ENCODE measurements at regions not wholly inside any gene's neighbourhood (a gene's known extent, or its start where the extent isn't known, plus 50 kb on each side); places are given as distances from the start of the nearest gene placed in this dataset.

DNA sequence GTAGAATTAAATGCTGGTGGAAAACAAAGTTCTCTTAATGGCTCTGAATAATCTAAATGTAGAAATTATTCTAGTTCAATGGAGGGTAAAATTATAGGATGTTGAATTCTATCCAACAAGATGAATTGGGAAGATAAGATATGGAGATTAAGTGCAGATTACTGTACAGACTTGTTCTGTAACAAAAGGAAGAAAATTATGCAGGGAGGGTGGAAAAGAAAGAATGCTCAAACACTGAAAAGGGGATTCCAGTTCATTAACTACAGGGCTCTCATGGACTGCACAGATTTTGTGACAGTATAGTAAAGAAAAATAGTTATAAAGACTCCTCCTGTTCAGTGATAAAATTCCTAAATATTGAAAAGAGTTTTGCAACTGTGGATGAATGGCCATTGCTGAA lies 1794.0 kb upstream of the PCDH7 start:
- intact Hi-C loops (cut with DNase I): no loop called here
- DNase-seq: no peak
- no peak for ATAC-seq (ENCODE audit: low FRiP score)
- no peaks in the 10 kb centered on the region for H3K4me1 ChIP-seq (ENCODE audit: control insufficient read depth in 1 of 2, insufficient read depth in 2 of 2, low read length in 2 of 2)
- H3K9me3 ChIP-seq (ENCODE audit: control insufficient read depth, low read length): no peaks in the 10 kb centered on the region
- H3K36me3 ChIP-seq (ENCODE audit: control insufficient read depth in 1 of 2, insufficient read depth in 2 of 2, low read length in 1 of 2): no peaks in the 10 kb centered on the region
- H3K27me3 ChIP-seq (ENCODE audit: control insufficient read depth in 1 of 2, insufficient read depth in 2 of 2, low read length in 1 of 2): no peaks in the 10 kb centered on the region
- H3K4me3 ChIP-seq (ENCODE audit: low read length in 2 of 2): no peak overlapping the region
- H3K27ac ChIP-seq (ENCODE audit: low read depth in 1 of 2, low read length in 2 of 2): no peak overlapping the region

- DNase-seq: no peak
- ATAC-seq (ENCODE audit: low FRiP score): no peak
- Histone ChIP-seq H3K27ac (ENCODE audit: low read depth in 1 of 2, low read length in 2 of 2) (no peak overlapping the region), H3K4me1 (ENCODE audit: control insufficient read depth in 1 of 2, insufficient read depth in 2 of 2, low read length in 2 of 2) (no peaks in the 10 kb centered on the region), H3K4me3 (ENCODE audit: low read length in 2 of 2) (no peak overlapping the region), H3K36me3 (ENCODE audit: control insufficient read depth in 1 of 2, insufficient read depth in 2 of 2, low read length in 1 of 2) (no peaks in the 10 kb centered on the region), H3K27me3 (ENCODE audit: control insufficient read depth in 1 of 2, insufficient read depth in 2 of 2, low read length in 1 of 2) (no peaks in the 10 kb centered on the region), H3K9me3 (ENCODE audit: control insufficient read depth, low read length) (no peaks in the 10 kb centered on the region)
- intact Hi-C loops (cut with DNase I): no loop called here
Measured at GRCh38 chr4:28942631-28943030, 1777.5 kb upstream of the PCDH7 start.

- no peaks in the 10 kb centered on the region for H3K4me1 ChIP-seq (ENCODE audit: control insufficient read depth in 1 of 2, insufficient read depth in 2 of 2, low read length in 2 of 2)
- DNase-seq (no peak), ATAC-seq (ENCODE audit: low FRiP score) (no peak)
- WGBS, 2 donors: 68 to 73% methylated on average over 1 of the region's 1 CpG
- H3K9me3 ChIP-seq (ENCODE audit: control insufficient read depth, low read length): no peaks in the 10 kb centered on the region
- H3K4me3 ChIP-seq (ENCODE audit: low read length in 2 of 2): no peak overlapping the region
- no peaks in the 10 kb centered on the region for H3K27me3 ChIP-seq (ENCODE audit: control insufficient read depth in 1 of 2, insufficient read depth in 2 of 2, low read length in 1 of 2)
- H3K27ac ChIP-seq (ENCODE audit: low read depth in 1 of 2, low read length in 2 of 2): no peak overlapping the region
- H3K36me3 ChIP-seq (ENCODE audit: control insufficient read depth in 1 of 2, insufficient read depth in 2 of 2, low read length in 1 of 2): no peaks in the 10 kb centered on the region
- intact Hi-C loops (cut with DNase I): no loop called here
Measured at GRCh38 chr4:28947374-28947773, 1772.8 kb upstream of the PCDH7 start.

GRCh38 chr4:28948501-28948900 lies 1771.7 kb upstream of the PCDH7 start:
- H3K4me3 ChIP-seq (ENCODE audit: low read length in 2 of 2): no peak overlapping the region
- ATAC-seq (ENCODE audit: low FRiP score) (no peak), DNase-seq (no peak)
- no peaks in the 10 kb centered on the region for H3K27me3 ChIP-seq (ENCODE audit: control insufficient read depth in 1 of 2, insufficient read depth in 2 of 2, low read length in 1 of 2)
- no peaks in the 10 kb centered on the region for H3K4me1 ChIP-seq (ENCODE audit: control insufficient read depth in 1 of 2, insufficient read depth in 2 of 2, low read length in 2 of 2)
- no peaks in the 10 kb centered on the region for H3K36me3 ChIP-seq (ENCODE audit: control insufficient read depth in 1 of 2, insufficient read depth in 2 of 2, low read length in 1 of 2)
- no peaks in the 10 kb centered on the region for H3K9me3 ChIP-seq (ENCODE audit: control insufficient read depth, low read length)
- no peak overlapping the region for H3K27ac ChIP-seq (ENCODE audit: low read depth in 1 of 2, low read length in 2 of 2)
- WGBS, 2 donors: 58 to 60% methylated on average over 2 of the region's 2 CpGs
- intact Hi-C loops (cut with DNase I): no loop called here

- intact Hi-C loops (cut with DNase I): no loop called here
- WGBS, 2 donors: 63 to 64% methylated on average over 4 of the region's 4 CpGs
- H3K27ac ChIP-seq (ENCODE audit: low read depth in 1 of 2, low read length in 2 of 2): no peak overlapping the region
- H3K27me3 ChIP-seq (ENCODE audit: control insufficient read depth in 1 of 2, insufficient read depth in 2 of 2, low read length in 1 of 2): no peaks in the 10 kb centered on the region
- ATAC-seq (ENCODE audit: low FRiP score) (no peak), DNase-seq (no peak)
- H3K36me3 ChIP-seq (ENCODE audit: control insufficient read depth in 1 of 2, insufficient read depth in 2 of 2, low read length in 1 of 2): no peaks in the 10 kb centered on the region
- no peaks in the 10 kb centered on the region for H3K9me3 ChIP-seq (ENCODE audit: control insufficient read depth, low read length)
- no peaks in the 10 kb centered on the region for H3K4me1 ChIP-seq (ENCODE audit: control insufficient read depth in 1 of 2, insufficient read depth in 2 of 2, low read length in 2 of 2)
- no peak overlapping the region for H3K4me3 ChIP-seq (ENCODE audit: low read length in 2 of 2)
Measured at GRCh38 chr4:28966982-28967381, 1753.2 kb upstream of the PCDH7 start.

DNA sequence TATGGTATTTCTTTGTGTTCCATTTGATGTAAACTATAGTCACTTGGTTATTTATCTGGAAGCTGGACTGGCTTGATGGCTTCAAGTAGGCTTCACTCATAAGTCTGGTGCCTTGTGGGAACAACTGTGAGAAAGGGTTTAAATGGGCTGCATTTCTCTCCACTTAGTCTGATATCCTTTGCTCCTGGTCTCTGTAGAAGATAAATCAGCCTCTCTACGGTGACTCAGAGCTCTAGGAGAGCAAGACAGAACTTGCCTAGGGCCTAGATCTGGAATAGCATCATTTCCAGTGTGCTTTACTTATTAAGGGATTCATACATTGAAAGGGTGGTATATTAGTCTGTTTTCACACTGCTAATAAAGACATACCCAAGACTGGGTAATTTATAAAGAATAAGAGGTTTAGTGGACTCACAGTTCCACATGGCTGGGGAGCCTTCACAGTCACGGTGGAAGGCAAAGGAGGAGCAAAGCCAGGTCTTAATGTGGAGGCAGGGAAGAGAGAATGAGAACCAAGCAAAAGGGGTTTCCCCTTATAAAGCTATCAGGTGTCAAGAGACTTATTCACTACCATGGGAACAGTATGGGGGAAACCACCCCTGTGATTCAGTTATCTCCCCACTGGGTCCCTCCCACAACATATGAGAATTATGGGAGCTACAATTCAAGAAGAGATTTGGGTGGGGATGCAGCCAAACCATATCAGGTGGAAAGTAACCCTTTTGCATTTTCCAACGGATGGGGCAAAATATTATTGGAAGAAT lies 1746.4 kb upstream of the PCDH7 start:
- ATAC-seq (ENCODE audit: low FRiP score): no peak
- Histone ChIP-seq H3K36me3 (ENCODE audit: control insufficient read depth in 1 of 2, insufficient read depth in 2 of 2, low read length in 1 of 2) (no peaks in the 10 kb centered on the region), H3K4me1 (ENCODE audit: control insufficient read depth in 1 of 2, insufficient read depth in 2 of 2, low read length in 2 of 2) (no peaks in the 10 kb centered on the region), H3K9me3 (ENCODE audit: control insufficient read depth, low read length) (no peaks in the 10 kb centered on the region), H3K4me3 (ENCODE audit: low read length in 2 of 2) (no peak overlapping the region), H3K27ac (ENCODE audit: low read depth in 1 of 2, low read length in 2 of 2) (no peak overlapping the region), H3K27me3 (ENCODE audit: control insufficient read depth in 1 of 2, insufficient read depth in 2 of 2, low read length in 1 of 2) (no peaks in the 10 kb centered on the region)
- 47 to 55% methylated on average over 3 of the region's 3 CpGs for WGBS, 2 donors
- DNase-seq: no peak
- intact Hi-C loops (cut with DNase I): no loop called here

DNA sequence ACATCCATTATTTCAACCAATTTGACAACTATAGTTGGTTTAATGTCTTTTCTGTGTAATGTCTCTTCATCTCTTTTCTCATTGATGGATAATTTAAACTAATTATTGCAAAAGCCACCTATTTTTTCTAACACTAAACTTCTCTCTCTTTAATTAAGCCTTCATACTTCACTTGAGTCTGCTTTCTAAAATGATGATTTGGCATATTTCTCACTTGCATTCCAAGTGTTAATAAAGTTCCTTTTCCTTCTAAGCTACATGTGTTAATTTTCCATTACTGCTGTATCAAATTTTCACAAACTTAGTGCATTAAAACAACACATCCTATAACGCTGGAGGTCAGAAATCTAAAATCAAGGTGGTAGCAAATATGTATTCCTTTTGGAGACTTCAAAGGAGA lies 1743.8 kb upstream of the PCDH7 start:
- DNase-seq (no peak), ATAC-seq (ENCODE audit: low FRiP score) (no peak)
- Histone ChIP-seq H3K4me1 (ENCODE audit: control insufficient read depth in 1 of 2, insufficient read depth in 2 of 2, low read length in 2 of 2) (no peaks in the 10 kb centered on the region), H3K9me3 (ENCODE audit: control insufficient read depth, low read length) (no peaks in the 10 kb centered on the region), H3K27me3 (ENCODE audit: control insufficient read depth in 1 of 2, insufficient read depth in 2 of 2, low read length in 1 of 2) (no peaks in the 10 kb centered on the region), H3K4me3 (ENCODE audit: low read length in 2 of 2) (no peak overlapping the region), H3K36me3 (ENCODE audit: control insufficient read depth in 1 of 2, insufficient read depth in 2 of 2, low read length in 1 of 2) (no peaks in the 10 kb centered on the region), H3K27ac (ENCODE audit: low read depth in 1 of 2, low read length in 2 of 2) (no peak overlapping the region)
- intact Hi-C loops (cut with DNase I): no loop called here
- WGBS, 2 donors: 64 to 72% methylated on average over 1 of the region's 1 CpG

DNA sequence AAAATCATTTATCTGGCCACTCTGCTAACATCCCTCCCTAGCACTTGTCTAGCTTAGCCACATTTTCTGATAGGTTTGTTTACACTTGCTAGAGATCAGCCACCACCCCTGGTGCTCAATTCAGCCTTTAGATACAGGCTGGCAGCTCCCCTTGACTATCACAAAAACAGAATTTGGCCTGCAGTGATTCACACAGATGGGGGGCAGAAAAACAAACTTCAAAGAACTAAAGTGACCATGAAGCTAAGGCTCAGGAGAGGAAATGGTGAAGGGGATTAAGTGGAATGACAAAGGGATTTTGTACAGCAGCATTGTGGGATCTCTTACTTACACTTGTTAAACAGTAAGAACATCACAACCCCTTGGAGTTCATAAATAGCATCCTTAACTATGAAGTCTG lies 1718.0 kb upstream of the PCDH7 start:
- intact Hi-C loops (cut with DNase I): no loop called here
- no peaks in the 10 kb centered on the region for H3K4me1 ChIP-seq (ENCODE audit: control insufficient read depth in 1 of 2, insufficient read depth in 2 of 2, low read length in 2 of 2)
- ATAC-seq (ENCODE audit: low FRiP score) (no peak), DNase-seq (no peak)
- no peaks in the 10 kb centered on the region for H3K36me3 ChIP-seq (ENCODE audit: control insufficient read depth in 1 of 2, insufficient read depth in 2 of 2, low read length in 1 of 2)
- no peak overlapping the region for H3K4me3 ChIP-seq (ENCODE audit: low read length in 2 of 2)
- no peak overlapping the region for H3K27ac ChIP-seq (ENCODE audit: low read depth in 1 of 2, low read length in 2 of 2)
- H3K27me3 ChIP-seq (ENCODE audit: control insufficient read depth in 1 of 2, insufficient read depth in 2 of 2, low read length in 1 of 2): no peaks in the 10 kb centered on the region
- no peaks in the 10 kb centered on the region for H3K9me3 ChIP-seq (ENCODE audit: control insufficient read depth, low read length)

GRCh38 chr4:29005838-29006237 lies 1714.3 kb upstream of the PCDH7 start:
- Histone ChIP-seq H3K4me1 (ENCODE audit: control insufficient read depth in 1 of 2, insufficient read depth in 2 of 2, low read length in 2 of 2) (no peaks in the 10 kb centered on the region), H3K27ac (ENCODE audit: low read depth in 1 of 2, low read length in 2 of 2) (no peak overlapping the region), H3K36me3 (ENCODE audit: control insufficient read depth in 1 of 2, insufficient read depth in 2 of 2, low read length in 1 of 2) (no peaks in the 10 kb centered on the region), H3K4me3 (ENCODE audit: low read length in 2 of 2) (no peak overlapping the region), H3K9me3 (ENCODE audit: control insufficient read depth, low read length) (no peaks in the 10 kb centered on the region), H3K27me3 (ENCODE audit: control insufficient read depth in 1 of 2, insufficient read depth in 2 of 2, low read length in 1 of 2) (no peaks in the 10 kb centered on the region)
- WGBS, 2 donors: 55 to 66% methylated on average over 4 of the region's 4 CpGs
- ATAC-seq (ENCODE audit: low FRiP score): no peak
- intact Hi-C loops (cut with DNase I): no loop called here
- DNase-seq: no peak
